Nephron progenitor cell (in vitro differentiated cells): ENCODE measurements at regions not wholly inside any gene's neighbourhood (a gene's known extent, or its start where the extent isn't known, plus 50 kb on each side); places are given as distances from the start of the nearest gene placed in this dataset.

Experiments
- DNase-seq: peaks from one replicate; pipeline ENCODE4 v3.0.0; 2021
- H3K27ac Mint-ChIP-seq: 2 replicates; pipeline ENCODE4 v1.8.0; 2021; ENCODE audit warnings: mild to moderate bottlenecking, moderate library complexity, mixed read lengths
- H3K27me3 Mint-ChIP-seq: 2 replicates; pipeline ENCODE4 v1.8.0; 2021; ENCODE audit warnings: mild to moderate bottlenecking, low read depth, mixed read lengths; ENCODE audit not compliant: poor library complexity
- H3K36me3 Mint-ChIP-seq: 2 replicates; pipeline ENCODE4 v1.8.0; 2021; ENCODE audit warnings: low read depth, mixed read lengths
- H3K4me1 Mint-ChIP-seq: 2 replicates; pipeline ENCODE4 v1.8.0; 2021; ENCODE audit warnings: mixed read lengths
- H3K4me3 Mint-ChIP-seq: 2 replicates; pipeline ENCODE4 v1.8.0; 2021; ENCODE audit warnings: mild to moderate bottlenecking, moderate library complexity, mixed read lengths
- H3K9me3 Mint-ChIP-seq: 2 replicates; pipeline ENCODE4 v1.8.0; 2021; ENCODE audit warnings: mild to moderate bottlenecking, moderate library complexity, mixed read lengths
- CTCF ChIP-seq: fragments of 200-600 bp; sonication (generic); IDR thresholded peaks from 2 replicates; pipeline ENCODE4 v1.5.0; 2021; ENCODE audit warnings: antibody characterized with exemption

DNA sequence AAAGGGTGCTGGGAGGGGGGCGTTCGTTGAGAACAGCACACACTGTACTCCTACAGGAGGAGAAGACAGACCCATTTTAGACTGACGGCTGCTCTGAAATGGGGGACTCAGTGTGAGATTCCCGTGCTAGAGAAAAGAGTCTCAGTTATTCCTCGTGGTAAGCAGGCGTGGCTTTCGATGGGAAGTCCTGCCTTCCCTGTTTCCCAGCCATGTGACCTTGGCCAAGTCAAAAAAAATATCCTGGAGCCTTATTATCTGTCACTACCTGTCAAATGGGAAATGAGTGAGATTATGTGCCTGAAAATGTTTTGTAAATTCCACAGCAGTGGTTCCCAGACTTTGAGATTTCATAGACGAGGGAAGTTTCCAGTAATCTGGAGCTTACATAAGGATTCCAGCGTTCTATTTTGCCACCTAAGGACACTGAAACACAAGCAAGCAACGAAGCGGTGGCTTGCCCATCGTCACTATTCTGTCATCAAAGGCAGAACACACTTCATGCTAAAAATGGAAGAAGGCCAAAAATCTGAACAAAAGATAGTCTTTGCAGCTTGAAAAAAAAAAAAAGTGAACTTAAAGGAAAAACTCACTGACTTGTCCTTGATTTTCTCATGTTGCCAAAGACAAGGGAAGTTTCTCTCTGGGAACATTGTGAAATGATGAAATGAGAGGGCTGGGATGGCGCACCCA, 253.4 kb upstream of the RPL38 start:
- Mint-ChIP-seq H3K27me3 (peaks cover 41% of the 10 kb centered on the region), H3K27ac (no peak overlapping the region), H3K36me3 (no peaks in the 10 kb centered on the region), H3K9me3 (peaks cover 6% of the 10 kb centered on the region), H3K4me1 (peaks cover 9% of the 10 kb centered on the region), H3K4me3 (no peak overlapping the region)
- TF ChIP-seq CTCF = no peak
- DNase-seq = no peak

DNA sequence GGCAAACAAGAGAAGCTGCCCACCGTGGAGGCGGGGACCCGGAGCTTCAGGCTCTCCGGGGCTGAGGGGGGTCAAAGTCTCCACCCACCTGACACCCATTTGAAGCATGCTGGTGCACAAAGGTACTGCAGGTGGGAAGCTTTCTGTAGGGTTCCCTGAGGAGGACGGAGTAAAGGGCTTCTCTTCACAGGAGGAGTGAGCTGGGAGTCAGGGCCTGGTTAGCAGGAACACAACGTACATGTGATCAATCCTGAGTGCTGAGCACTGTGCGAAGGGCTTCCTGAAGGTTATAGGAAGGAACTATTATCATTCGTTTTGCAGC, 252.9 kb upstream of the RPL38 start:
- peaks cover 41% of the 10 kb centered on the region for H3K27me3 Mint-ChIP-seq
- no peak overlapping the region for H3K4me3 Mint-ChIP-seq
- DNase-seq = no peak
- H3K4me1 Mint-ChIP-seq = peaks cover 9% of the 10 kb centered on the region
- no peaks in the 10 kb centered on the region for H3K36me3 Mint-ChIP-seq
- TF ChIP-seq CTCF = no peak
- H3K9me3 Mint-ChIP-seq = peaks cover 6% of the 10 kb centered on the region
- H3K27ac Mint-ChIP-seq = no peak overlapping the region

DNA sequence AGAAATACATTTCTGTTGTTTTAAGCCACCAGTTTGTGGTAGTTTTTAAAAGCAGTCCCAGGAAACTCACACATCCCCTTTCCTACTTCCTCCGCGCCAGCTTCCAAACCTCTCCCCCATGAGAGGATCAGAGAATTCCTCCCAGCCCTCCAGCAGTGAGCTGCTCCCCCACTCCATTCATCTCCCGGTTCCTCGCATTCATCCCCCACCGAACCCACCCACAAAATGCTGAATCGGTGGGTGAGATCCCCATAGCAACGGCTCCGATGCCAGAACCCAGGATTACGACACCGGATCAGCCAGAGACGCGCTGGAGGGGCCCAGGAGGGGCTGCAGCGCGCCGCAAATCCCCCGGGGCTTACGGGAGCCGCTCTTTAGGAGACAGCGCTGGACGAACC, 251.4 kb upstream of the RPL38 start:
- TF ChIP-seq CTCF = no peak
- Mint-ChIP-seq H3K36me3 (no peaks in the 10 kb centered on the region), H3K9me3 (peaks cover 6% of the 10 kb centered on the region), H3K4me1 (peaks cover 9% of the 10 kb centered on the region), H3K27me3 (peaks cover 28% of the 10 kb centered on the region), H3K4me3 (peak overlapping the region; percentile 80), H3K27ac (no peak overlapping the region)
- DNase-seq = peak; percentile 63

- peak; percentile 50 for TF ChIP-seq CTCF
- Mint-ChIP-seq H3K27ac (no peak overlapping the region), H3K27me3 (peaks cover 23% of the 10 kb centered on the region), H3K4me3 (peak overlapping the region; percentile 80), H3K36me3 (no peaks in the 10 kb centered on the region), H3K4me1 (peaks cover 9% of the 10 kb centered on the region), H3K9me3 (peaks cover 4% of the 10 kb centered on the region)
- peak; percentile 84 for DNase-seq
Observed at GRCh38 chr17:73952480-73953205, 250.8 kb upstream of the RPL38 start.

DNA sequence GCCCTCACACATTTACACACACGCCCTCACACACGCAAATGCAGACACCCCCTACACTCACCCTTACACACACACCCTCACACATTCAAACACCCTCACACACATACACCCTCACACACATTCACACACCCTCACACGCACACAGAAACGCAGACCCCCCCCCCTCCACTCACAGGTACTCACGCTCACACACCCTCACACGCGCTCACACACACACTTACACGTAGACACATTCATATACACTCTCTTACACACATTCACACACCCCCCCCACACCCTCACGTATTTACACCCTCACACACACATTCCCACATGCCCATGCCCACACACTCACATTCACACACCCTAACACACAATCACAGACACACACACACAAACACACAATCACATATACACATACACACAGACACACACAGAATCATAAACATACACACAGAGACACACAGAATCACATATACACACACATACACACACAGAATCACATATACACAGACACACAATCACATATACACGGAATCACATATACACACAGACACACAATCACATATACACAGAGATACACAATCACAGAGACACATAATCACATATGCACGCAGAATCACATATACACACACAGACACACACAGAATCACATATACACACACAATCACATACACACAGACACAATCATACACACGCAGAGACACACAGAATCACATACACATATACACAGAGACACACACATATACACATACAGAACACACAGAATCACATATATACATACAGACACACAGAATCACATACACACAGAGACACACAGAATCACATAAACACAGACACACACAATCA, 250.1 kb upstream of the RPL38 start:
- Mint-ChIP-seq H3K27ac (no peak overlapping the region), H3K4me1 (peaks cover 9% of the 10 kb centered on the region), H3K9me3 (no peaks in the 10 kb centered on the region), H3K4me3 (no peak overlapping the region), H3K36me3 (no peaks in the 10 kb centered on the region), H3K27me3 (peaks cover 19% of the 10 kb centered on the region)
- DNase-seq = no peak
- no peak for TF ChIP-seq CTCF
